ENCODE measurements at regions not wholly inside any gene's neighbourhood (a gene's known extent, or its start where the extent isn't known, plus 50 kb on each side); places are given as distances from the start of the nearest gene placed in this dataset.

DNA sequence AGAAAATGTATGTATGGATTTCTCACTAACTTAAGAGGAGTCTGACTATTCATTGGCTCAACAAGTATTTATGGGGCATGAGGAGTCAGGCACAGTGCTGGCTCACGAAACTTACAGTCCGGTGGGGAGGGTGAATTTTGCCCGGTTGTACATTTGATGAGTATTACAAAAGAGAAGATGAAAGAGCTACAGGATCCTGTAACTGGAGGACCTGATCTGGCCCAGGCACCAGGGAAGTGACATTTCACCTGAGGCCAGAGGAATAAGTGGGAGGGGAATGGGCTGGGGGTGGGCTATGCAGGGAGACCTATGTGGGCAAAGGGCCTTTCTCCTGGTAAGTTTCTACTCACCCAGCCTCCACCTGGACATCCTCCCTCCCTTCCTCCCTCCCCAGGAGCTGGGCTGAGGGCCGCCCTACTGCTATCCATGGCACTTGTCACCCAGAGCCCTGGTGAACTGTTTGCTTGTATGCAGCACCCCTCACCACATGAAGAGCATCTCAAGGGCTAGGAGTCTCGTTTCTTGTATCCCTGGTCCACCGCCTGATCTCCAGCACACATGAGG is 101.1 kb upstream of the ZNF438 start:
- FAIRE-seq (no peak), DNase-seq (ENCODE audit: low read depth, low spot score) (no peak)
- BruUV-seq (replicated peaks), result no TSS peak
- H4K20me1 ChIP-seq (replicated peaks; ENCODE audit: control insufficient read depth, extremely low read depth, insufficient read depth, low read length), result no peaks in the 10 kb centered on the region
- no peak overlapping the region for H2AFZ ChIP-seq (ENCODE audit: low read depth, low read length)
- H3K9me1 ChIP-seq (replicated peaks; ENCODE audit: control insufficient read depth, extremely low read depth, insufficient read depth, low read length), result no peaks in the 10 kb centered on the region
- dilution Hi-C loops (cut with MboI; ENCODE audit: extremely low pct_ligation_motif_present, low sequenced_read_pairs) (no loop called here), intact Hi-C loops (cut with micrococcal nuclease) (loop anchor here (5.0 to 10.0 kb wide), 2 partner anchors 50 to 128 kb away; no protein-coding TSS in a partner anchor)
- no peaks in the 10 kb centered on the region for H3K36me3 ChIP-seq (ENCODE audit: control insufficient read depth in 2 of 2, extremely low read depth in 1 of 2, insufficient read depth in 2 of 2, low read length in 2 of 2)
- no peak overlapping the region for H3K9ac ChIP-seq (replicated peaks; ENCODE audit: extremely low read depth, insufficient read depth, low read length)
- no peak overlapping the region for H3K4me2 ChIP-seq (ENCODE audit: insufficient read depth, low read length)
- H3K9me3 ChIP-seq (replicated peaks; ENCODE audit: control insufficient read depth, insufficient read depth, low read length), result no peaks in the 10 kb centered on the region
- TF ChIP-seq POLR2A (IDR thresholded peaks at IDR 0.05; ENCODE audit: low read depth, low read length) (no peak), JUN (IDR thresholded peaks at IDR 0.05; ENCODE audit: borderline replicate concordance, insufficient read depth, insufficient read length, low read depth) (no peak), EZH2 (IDR thresholded peaks at IDR 0.05; ENCODE audit: borderline replicate concordance, low read depth, low read length, severe bottlenecking) (no peak), GATA2 (IDR thresholded peaks at IDR 0.05; ENCODE audit: insufficient read depth, insufficient read length, low read depth, low read length) (no peak), MYC (IDR thresholded peaks at IDR 0.05; ENCODE audit: low read depth, low read length) (no peak), POLR2AphosphoS5 (IDR thresholded peaks at IDR 0.05; ENCODE audit: insufficient read depth, low read depth, low read length) (no peak), FOS (IDR thresholded peaks at IDR 0.05; ENCODE audit: borderline replicate concordance, insufficient read depth, low read length) (no peak)
- TF ChIP-seq, protein P1, sequence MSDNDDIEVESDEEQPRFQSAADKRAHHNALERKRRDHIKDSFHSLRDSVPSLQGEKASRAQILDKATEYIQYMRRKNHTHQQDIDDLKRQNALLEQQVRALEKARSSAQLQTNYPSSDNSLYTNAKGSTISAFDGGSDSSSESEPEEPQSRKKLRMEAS (IDR thresholded peaks at IDR 0.05; ENCODE audit: insufficient read depth, insufficient read length), result no peak
- TF ChIP-seq, protein P2, sequence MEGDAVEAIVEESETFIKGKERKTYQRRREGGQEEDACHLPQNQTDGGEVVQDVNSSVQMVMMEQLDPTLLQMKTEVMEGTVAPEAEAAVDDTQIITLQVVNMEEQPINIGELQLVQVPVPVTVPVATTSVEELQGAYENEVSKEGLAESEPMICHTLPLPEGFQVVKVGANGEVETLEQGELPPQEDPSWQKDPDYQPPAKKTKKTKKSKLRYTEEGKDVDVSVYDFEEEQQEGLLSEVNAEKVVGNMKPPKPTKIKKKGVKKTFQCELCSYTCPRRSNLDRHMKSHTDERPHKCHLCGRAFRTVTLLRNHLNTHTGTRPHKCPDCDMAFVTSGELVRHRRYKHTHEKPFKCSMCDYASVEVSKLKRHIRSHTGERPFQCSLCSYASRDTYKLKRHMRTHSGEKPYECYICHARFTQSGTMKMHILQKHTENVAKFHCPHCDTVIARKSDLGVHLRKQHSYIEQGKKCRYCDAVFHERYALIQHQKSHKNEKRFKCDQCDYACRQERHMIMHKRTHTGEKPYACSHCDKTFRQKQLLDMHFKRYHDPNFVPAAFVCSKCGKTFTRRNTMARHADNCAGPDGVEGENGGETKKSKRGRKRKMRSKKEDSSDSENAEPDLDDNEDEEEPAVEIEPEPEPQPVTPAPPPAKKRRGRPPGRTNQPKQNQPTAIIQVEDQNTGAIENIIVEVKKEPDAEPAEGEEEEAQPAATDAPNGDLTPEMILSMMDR (IDR thresholded peaks at IDR 0.05; ENCODE audit: extremely low read depth in 1 of 2, insufficient read depth in 1 of 2, low read depth in 1 of 2, low read length in 2 of 2), result no peak
- CTCF ChIA-PET, result interaction anchor here (1.4 to 2.3 kb wide), 2 partner anchors 12 to 101 kb away, joined by 5 to 9 read pairs; partner anchors contain the start of gene ZNF438
- POLR2A ChIA-PET, result no interaction called here
- no peak overlapping the region for H3K27ac ChIP-seq (ENCODE audit: insufficient read depth, low read depth, low read length)
- no peak overlapping the region for H3K4me3 ChIP-seq (replicated peaks in 1 of 3; ENCODE audit: insufficient read depth in 1 of 3, low read depth in 1 of 3, low read length in 3 of 3)
- H3K4me1 ChIP-seq (ENCODE audit: control insufficient read depth, extremely low read depth, insufficient read depth, low read length), result peaks cover 21% of the 10 kb centered on the region
- H3K27me3 ChIP-seq (ENCODE audit: control insufficient read depth in 2 of 2, insufficient read depth in 2 of 2, low read length in 2 of 2), result no peaks in the 10 kb centered on the region
- H3K79me2 ChIP-seq (ENCODE audit: control insufficient read depth, insufficient read depth, low read length), result no peaks in the 10 kb centered on the region
